ENCODE measurements at regions not wholly inside any gene's neighbourhood (a gene's known extent, or its start where the extent isn't known, plus 50 kb on each side); places are given as distances from the start of the nearest gene placed in this dataset.

- no peak for TF ChIP-seq CTCF (IDR thresholded peaks at IDR 0.05; ENCODE audit: low read depth, low read length)
- TF ChIP-seq EZH2phosphoT487 (IDR thresholded peaks at IDR 0.05; ENCODE audit: low read depth): no peak
Observed at GRCh38 chr19:29385191-29385795, 140.5 kb upstream of the VSTM2B start.
